ENCODE measurements at regions not wholly inside any gene's neighbourhood (a gene's known extent, or its start where the extent isn't known, plus 50 kb on each side); places are given as distances from the start of the nearest gene placed in this dataset.

DNA sequence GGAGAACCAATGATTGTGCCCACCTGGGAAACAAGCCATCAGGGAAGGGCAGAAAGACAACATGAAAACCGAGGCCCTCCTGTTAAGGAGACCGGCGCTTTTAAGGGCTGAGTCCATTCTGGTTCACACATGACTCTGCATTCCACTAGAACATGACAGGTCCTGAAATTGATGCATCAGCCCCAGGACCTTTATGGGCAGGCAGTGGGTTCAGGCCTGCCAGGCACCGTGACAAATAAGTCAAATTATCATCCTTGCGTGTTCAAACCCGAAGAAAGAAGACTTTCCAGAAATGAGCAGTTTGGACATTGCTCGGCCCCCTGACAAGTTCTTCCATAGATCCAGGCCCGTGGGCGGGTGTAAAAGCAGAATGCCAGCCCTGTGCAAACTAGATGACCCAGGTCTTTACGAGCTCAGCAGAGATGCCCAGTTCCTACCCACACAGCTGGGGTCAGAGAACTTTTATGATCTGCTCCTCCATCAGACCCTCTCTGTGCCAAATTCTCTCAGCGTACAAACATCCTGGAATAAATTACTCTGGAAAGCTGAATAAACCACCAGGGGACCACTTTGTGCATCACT, 295.5 kb upstream of the WWC1 start:
- DNase-seq = no peak
- Histone ChIP-seq H3K79me2 (ENCODE audit: control insufficient read depth, insufficient read depth, low read length) (no peaks in the 10 kb centered on the region), H3K27ac (ENCODE audit: low read length in 2 of 2) (no peak overlapping the region), H3K9ac (ENCODE audit: low read length) (no peak overlapping the region), H3K9me3 (ENCODE audit: control extremely low read depth in 1 of 3, control insufficient read depth in 2 of 3, insufficient read depth in 1 of 3, low read length in 2 of 3) (peaks cover 0 to 6% (median 1%) of the 10 kb centered on the region in 3 donors), H3K27me3 (replicated peaks in 1 of 4; ENCODE audit: control extremely low read depth in 1 of 4, control insufficient read depth in 3 of 4, insufficient read depth in 4 of 4, low read length in 3 of 4) (no peaks in the 10 kb centered on the region), H2AFZ (ENCODE audit: insufficient read depth, low read depth, low read length, poor library complexity, severe bottlenecking) (no peak overlapping the region), H3K4me2 (replicated peaks; ENCODE audit: low read depth, low read length, poor library complexity, severe bottlenecking) (no peak overlapping the region), H3K36me3 (replicated peaks in 1 of 2; ENCODE audit: control extremely low read depth in 1 of 2, control insufficient read depth in 1 of 2, extremely low read depth in 1 of 2, insufficient read depth in 2 of 2, low read length in 1 of 2) (no peaks in the 10 kb centered on the region), H3K4me1 (ENCODE audit: control insufficient read depth in 2 of 2, insufficient read depth in 2 of 2, low read length in 2 of 2) (no peaks in the 10 kb centered on the region), H4K20me1 (ENCODE audit: control insufficient read depth, insufficient read depth, low read length, poor library complexity, severe bottlenecking) (no peaks in the 10 kb centered on the region), H3K4me3 (ENCODE audit: control extremely low read depth in 1 of 5, extremely low read depth in 1 of 5, insufficient read depth in 1 of 5, low read depth in 2 of 5, low read length in 4 of 5) (no peak overlapping the region)
- TF ChIP-seq EZH2 (IDR thresholded peaks at IDR 0.05; ENCODE audit: borderline replicate concordance, insufficient read depth, low read depth, low read length, poor library complexity, severe bottlenecking) = no peak
- TF ChIP-seq, protein P1, sequence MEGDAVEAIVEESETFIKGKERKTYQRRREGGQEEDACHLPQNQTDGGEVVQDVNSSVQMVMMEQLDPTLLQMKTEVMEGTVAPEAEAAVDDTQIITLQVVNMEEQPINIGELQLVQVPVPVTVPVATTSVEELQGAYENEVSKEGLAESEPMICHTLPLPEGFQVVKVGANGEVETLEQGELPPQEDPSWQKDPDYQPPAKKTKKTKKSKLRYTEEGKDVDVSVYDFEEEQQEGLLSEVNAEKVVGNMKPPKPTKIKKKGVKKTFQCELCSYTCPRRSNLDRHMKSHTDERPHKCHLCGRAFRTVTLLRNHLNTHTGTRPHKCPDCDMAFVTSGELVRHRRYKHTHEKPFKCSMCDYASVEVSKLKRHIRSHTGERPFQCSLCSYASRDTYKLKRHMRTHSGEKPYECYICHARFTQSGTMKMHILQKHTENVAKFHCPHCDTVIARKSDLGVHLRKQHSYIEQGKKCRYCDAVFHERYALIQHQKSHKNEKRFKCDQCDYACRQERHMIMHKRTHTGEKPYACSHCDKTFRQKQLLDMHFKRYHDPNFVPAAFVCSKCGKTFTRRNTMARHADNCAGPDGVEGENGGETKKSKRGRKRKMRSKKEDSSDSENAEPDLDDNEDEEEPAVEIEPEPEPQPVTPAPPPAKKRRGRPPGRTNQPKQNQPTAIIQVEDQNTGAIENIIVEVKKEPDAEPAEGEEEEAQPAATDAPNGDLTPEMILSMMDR (IDR thresholded peaks at IDR 0.05) = no peak
- WGBS (ENCODE audit: insufficient coverage) = 92% methylated on average over 11 of the region's 11 CpGs
- ChIA-PET POLR2A (no interaction called here), CTCF (no interaction called here)
- H3K4me3 Mint-ChIP-seq = no peak overlapping the region
- intact Hi-C loops (cut with micrococcal nuclease) = no loop called here
- ATAC-seq (ENCODE audit: low read depth) = no peak
- H3K9me3 Mint-ChIP-seq (ENCODE audit: insufficient read depth) = no peaks in the 10 kb centered on the region
- no peaks in the 10 kb centered on the region for H3K27me3 Mint-ChIP-seq
- H3K4me1 Mint-ChIP-seq = no peaks in the 10 kb centered on the region
- H3K27ac Mint-ChIP-seq = no peak overlapping the region

- Histone ChIP-seq H3K79me2 (ENCODE audit: control insufficient read depth, insufficient read depth, low read length) (no peaks in the 10 kb centered on the region), H3K9ac (ENCODE audit: low read length) (no peak overlapping the region), H3K9me3 (ENCODE audit: control extremely low read depth in 1 of 3, control insufficient read depth in 2 of 3, insufficient read depth in 1 of 3, low read length in 2 of 3) (peaks cover 0 to 3% (median 1%) of the 10 kb centered on the region in 3 donors), H4K20me1 (ENCODE audit: control insufficient read depth, insufficient read depth, low read length, poor library complexity, severe bottlenecking) (no peaks in the 10 kb centered on the region), H3K4me3 (ENCODE audit: control extremely low read depth in 1 of 5, extremely low read depth in 1 of 5, insufficient read depth in 1 of 5, low read depth in 2 of 5, low read length in 4 of 5) (no peak overlapping the region), H2AFZ (ENCODE audit: insufficient read depth, low read depth, low read length, poor library complexity, severe bottlenecking) (no peak overlapping the region), H3K4me2 (replicated peaks; ENCODE audit: low read depth, low read length, poor library complexity, severe bottlenecking) (no peak overlapping the region), H3K36me3 (replicated peaks in 1 of 2; ENCODE audit: control extremely low read depth in 1 of 2, control insufficient read depth in 1 of 2, extremely low read depth in 1 of 2, insufficient read depth in 2 of 2, low read length in 1 of 2) (no peaks in the 10 kb centered on the region), H3K4me1 (ENCODE audit: control insufficient read depth in 2 of 2, insufficient read depth in 2 of 2, low read length in 2 of 2) (no peaks in the 10 kb centered on the region), H3K27ac (ENCODE audit: low read length in 2 of 2) (no peak overlapping the region), H3K27me3 (replicated peaks in 1 of 4; ENCODE audit: control extremely low read depth in 1 of 4, control insufficient read depth in 3 of 4, insufficient read depth in 4 of 4, low read length in 3 of 4) (no peaks in the 10 kb centered on the region)
- TF ChIP-seq, protein P1 (IDR thresholded peaks at IDR 0.05) = no peak
- no peak for TF ChIP-seq EZH2 (IDR thresholded peaks at IDR 0.05; ENCODE audit: borderline replicate concordance, insufficient read depth, low read depth, low read length, poor library complexity, severe bottlenecking)
- WGBS (ENCODE audit: insufficient coverage) = 80% methylated on average over 1 of the region's 6 CpGs
- intact Hi-C loops (cut with micrococcal nuclease) = no loop called here
- ChIA-PET POLR2A (no interaction called here), CTCF (no interaction called here)
- Mint-ChIP-seq H3K4me1 (no peaks in the 10 kb centered on the region), H3K27me3 (no peaks in the 10 kb centered on the region), H3K4me3 (no peak overlapping the region), H3K9me3 (ENCODE audit: insufficient read depth) (no peaks in the 10 kb centered on the region), H3K27ac (no peak overlapping the region)
- ATAC-seq (ENCODE audit: low read depth) = no peak
- DNase-seq = no peak
Measured at GRCh38 chr5:167998148-167998767, 293.2 kb upstream of the WWC1 start.
